B cell (primary cell): ENCODE measurements at regions not wholly inside any gene's neighbourhood (a gene's known extent, or its start where the extent isn't known, plus 50 kb on each side); places are given as distances from the start of the nearest gene placed in this dataset.

Source experiments
- ATAC-seq: fragments of 200-7000 bp; cut with Tn5 transposase; one replicate; pipeline ENCODE4 v1.10.0; 2021; ENCODE audit warnings: low read depth, mild to moderate bottlenecking, moderate number of reproducible peaks, moderate library complexity
- CTCF ChIA-PET: fragments of 350-600 bp; sonication (Branson Sonifier 250); formaldehyde crosslinking; loops from one replicate; lab custom pipeline; 2021; ENCODE audit warnings: antibody characterized with exemption, inconsistent platforms; lab: Charles Lee
- POLR2A ChIA-PET: fragments of 350-600 bp; sonication (Branson Sonifier 250); formaldehyde crosslinking; loops from one replicate; lab custom pipeline; 2021; ENCODE audit warnings: antibody characterized with exemption; lab: Charles Lee
- DNase-seq: peaks from one replicate; pipeline ENCODE4 v3.0.0; 2013
- H2AFZ ChIP-seq: 2 replicates; pipeline ENCODE4 v1.6.1; 2012; ENCODE audit warnings: mild to moderate bottlenecking, low read depth, low read length; ENCODE audit not compliant: insufficient read depth, poor library complexity, severe bottlenecking
- H3K27ac ChIP-seq, 2 donors: 1 replicate in 1 of 2; 2 replicates in 1 of 2; pipeline ENCODE4 v1.5.1; 2012 to 2013; ENCODE audit warnings: low read length in 2 of 2, mild to moderate bottlenecking in 2 of 2, moderate library complexity in 1 of 2
- H3K27me3 ChIP-seq, 4 experiments: fragments of 200-600 bp in 1 of 4; sonication (generic) in 1 of 4; replicated peaks in 1 of 4; 1 replicate in 2 of 4; 2 replicates in 2 of 4; pipeline versions ENCODE4 v1.6.1 to v1.7.0; 2013 to 2016; ENCODE audit warnings: low read length in 3 of 4, mild to moderate bottlenecking in 2 of 4, mixed read lengths in 1 of 4, moderate library complexity in 1 of 4; ENCODE audit not compliant: insufficient read depth in 4 of 4, control insufficient read depth in 3 of 4; ENCODE audit errors: control extremely low read depth in 1 of 4
- H3K36me3 ChIP-seq, 2 experiments: replicated peaks in 1 of 2; 1 replicate in 1 of 2; 2 replicates in 1 of 2; pipeline versions ENCODE4 v1.6.1 to v1.7.1; 2013; ENCODE audit warnings: low read length in 1 of 2; ENCODE audit not compliant: insufficient read depth in 2 of 2, control insufficient read depth in 1 of 2; ENCODE audit errors: control extremely low read depth in 1 of 2, extremely low read depth in 1 of 2
- H3K4me1 ChIP-seq, 2 donors: fragments of 200-600 bp in 1 of 2; sonication (generic) in 1 of 2; 1 replicate in 1 of 2; 2 replicates in 1 of 2; pipeline versions ENCODE4 v1.5.1 to v1.6.1; 2013 to 2017; ENCODE audit warnings: low read length in 2 of 2; ENCODE audit not compliant: control insufficient read depth in 2 of 2, insufficient read depth in 2 of 2
- H3K4me2 ChIP-seq: replicated peaks from 2 replicates; pipeline ENCODE3; 2012; ENCODE audit warnings: mild to moderate bottlenecking, low read depth, low read length; ENCODE audit not compliant: poor library complexity, severe bottlenecking
- H3K4me3 ChIP-seq, 5 experiments: fragments of 200-600 bp in 1 of 5; sonication (generic) in 1 of 5; 1 replicate in 3 of 5; 2 replicates in 2 of 5; pipeline versions ENCODE4 v1.5.1 to v1.7.0; 2011 to 2016; ENCODE audit warnings: low read length in 4 of 5, mild to moderate bottlenecking in 4 of 5, low read depth in 2 of 5, control low read depth in 1 of 5, moderate library complexity in 1 of 5; ENCODE audit not compliant: insufficient read depth in 1 of 5; ENCODE audit errors: control extremely low read depth in 1 of 5, extremely low read depth in 1 of 5
- H3K79me2 ChIP-seq: fragments of 200-600 bp; sonication (generic); one replicate; pipeline ENCODE4 v1.6.0; 2016; ENCODE audit warnings: low read length; ENCODE audit not compliant: control insufficient read depth, insufficient read depth
- H3K9ac ChIP-seq: fragments of 200-600 bp; sonication (generic); 2 replicates; pipeline ENCODE4 v1.6.1; 2017; ENCODE audit warnings: mild to moderate bottlenecking, low read length, moderate library complexity
- H3K9me3 ChIP-seq, 3 donors: one replicate each; pipeline versions ENCODE4 v1.6.1 to v1.7.1; 2013; ENCODE audit warnings: low read length in 2 of 3; ENCODE audit not compliant: control insufficient read depth in 2 of 3, insufficient read depth in 1 of 3; ENCODE audit errors: control extremely low read depth in 1 of 3
- H4K20me1 ChIP-seq: 2 replicates; pipeline ENCODE4 v1.6.0; 2012; ENCODE audit warnings: mild to moderate bottlenecking, low read length; ENCODE audit not compliant: insufficient read depth, control insufficient read depth, poor library complexity, severe bottlenecking
- H3K27ac Mint-ChIP-seq: one replicate; pipeline ENCODE4 v1.8.0; 2021; ENCODE audit warnings: mixed read lengths
- H3K27me3 Mint-ChIP-seq: one replicate; pipeline ENCODE4 v1.8.0; 2021; ENCODE audit warnings: mixed read lengths
- H3K4me1 Mint-ChIP-seq: one replicate; pipeline ENCODE4 v1.8.0; 2021; ENCODE audit warnings: mixed read lengths
- H3K4me3 Mint-ChIP-seq: one replicate; pipeline ENCODE4 v1.8.0; 2021; ENCODE audit warnings: mixed read lengths
- H3K9me3 Mint-ChIP-seq: one replicate; pipeline ENCODE4 v1.8.0; 2022; ENCODE audit warnings: mixed read lengths; ENCODE audit not compliant: insufficient read depth
- EZH2 ChIP-seq: IDR thresholded peaks from 2 replicates; pipeline ENCODE4 v1.6.1; 2012; ENCODE audit warnings: borderline replicate concordance, low read depth, mild to moderate bottlenecking, moderate library complexity, low read length; ENCODE audit not compliant: insufficient read depth, poor library complexity, severe bottlenecking
- WGBS: methylation state at CpG from one replicate; pipeline ENCODE4 v1.1.5; 2013; ENCODE audit warnings: missing lambda C conversion rate; ENCODE audit not compliant: insufficient coverage; 5-methylcytosine and 5-hydroxymethylcytosine counted together
- intact Hi-C: fragments of 100-400 bp; cut with micrococcal nuclease; formaldehyde crosslinking; loops from one replicate; pipeline ENCODE4 v1.10.0; 2022
- TF ChIP-seq, protein P1 (sequence below): fragments of 200-600 bp; IDR thresholded peaks from one replicate; pipeline ENCODE4 v1.8.0; 2022; ENCODE audit warnings: antibody characterized with exemption, mild to moderate bottlenecking

DNA sequence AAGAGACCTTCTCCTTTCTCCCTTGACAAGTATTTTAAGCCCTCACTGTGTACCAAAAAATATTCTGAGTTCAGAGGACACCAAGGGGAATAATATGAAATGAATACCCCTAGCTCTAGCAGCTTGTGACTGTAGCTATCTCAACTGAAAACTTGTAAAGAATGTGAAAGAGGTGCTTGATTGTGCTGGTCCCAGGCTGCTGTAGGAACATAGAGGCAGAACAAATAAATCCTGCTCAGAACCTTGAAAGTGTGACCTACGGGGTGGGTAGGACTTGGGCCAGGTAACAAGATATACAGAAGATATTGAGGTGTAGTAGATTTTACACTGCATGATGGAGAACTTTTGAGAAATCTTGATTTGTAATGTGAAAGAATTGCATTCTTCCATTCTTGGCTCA, 606.8 kb downstream of the TOX3 start:
- intact Hi-C loops: no loop called here
- Mint-ChIP-seq H3K4me1 (no peaks in the 10 kb centered on the region), H3K4me3 (no peak overlapping the region), H3K27ac (no peak overlapping the region), H3K9me3 (peaks cover 5% of the 10 kb centered on the region), H3K27me3 (no peaks in the 10 kb centered on the region)
- POLR2A ChIA-PET: no interaction called here
- 58% methylated on average over 1 of the region's 1 CpG for WGBS
- DNase-seq: no peak
- no peaks in the 10 kb centered on the region for H3K4me1 ChIP-seq
- ATAC-seq: no peak
- H3K79me2 ChIP-seq: no peaks in the 10 kb centered on the region
- H3K27ac ChIP-seq: no peak overlapping the region
- CTCF ChIA-PET: no interaction called here
- TF ChIP-seq, protein P1, sequence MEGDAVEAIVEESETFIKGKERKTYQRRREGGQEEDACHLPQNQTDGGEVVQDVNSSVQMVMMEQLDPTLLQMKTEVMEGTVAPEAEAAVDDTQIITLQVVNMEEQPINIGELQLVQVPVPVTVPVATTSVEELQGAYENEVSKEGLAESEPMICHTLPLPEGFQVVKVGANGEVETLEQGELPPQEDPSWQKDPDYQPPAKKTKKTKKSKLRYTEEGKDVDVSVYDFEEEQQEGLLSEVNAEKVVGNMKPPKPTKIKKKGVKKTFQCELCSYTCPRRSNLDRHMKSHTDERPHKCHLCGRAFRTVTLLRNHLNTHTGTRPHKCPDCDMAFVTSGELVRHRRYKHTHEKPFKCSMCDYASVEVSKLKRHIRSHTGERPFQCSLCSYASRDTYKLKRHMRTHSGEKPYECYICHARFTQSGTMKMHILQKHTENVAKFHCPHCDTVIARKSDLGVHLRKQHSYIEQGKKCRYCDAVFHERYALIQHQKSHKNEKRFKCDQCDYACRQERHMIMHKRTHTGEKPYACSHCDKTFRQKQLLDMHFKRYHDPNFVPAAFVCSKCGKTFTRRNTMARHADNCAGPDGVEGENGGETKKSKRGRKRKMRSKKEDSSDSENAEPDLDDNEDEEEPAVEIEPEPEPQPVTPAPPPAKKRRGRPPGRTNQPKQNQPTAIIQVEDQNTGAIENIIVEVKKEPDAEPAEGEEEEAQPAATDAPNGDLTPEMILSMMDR: no peak
- no peak for TF ChIP-seq EZH2
- H3K9me3 ChIP-seq: peaks cover 0 to 6% (median 0%) of the 10 kb centered on the region in 3 donors
- H3K27me3 ChIP-seq: no peaks in the 10 kb centered on the region
- H3K9ac ChIP-seq: no peak overlapping the region
- no peak overlapping the region for H3K4me3 ChIP-seq
- no peaks in the 10 kb centered on the region for H4K20me1 ChIP-seq
- no peak overlapping the region for H2AFZ ChIP-seq
- no peaks in the 10 kb centered on the region for H3K36me3 ChIP-seq
- no peak overlapping the region for H3K4me2 ChIP-seq

DNA sequence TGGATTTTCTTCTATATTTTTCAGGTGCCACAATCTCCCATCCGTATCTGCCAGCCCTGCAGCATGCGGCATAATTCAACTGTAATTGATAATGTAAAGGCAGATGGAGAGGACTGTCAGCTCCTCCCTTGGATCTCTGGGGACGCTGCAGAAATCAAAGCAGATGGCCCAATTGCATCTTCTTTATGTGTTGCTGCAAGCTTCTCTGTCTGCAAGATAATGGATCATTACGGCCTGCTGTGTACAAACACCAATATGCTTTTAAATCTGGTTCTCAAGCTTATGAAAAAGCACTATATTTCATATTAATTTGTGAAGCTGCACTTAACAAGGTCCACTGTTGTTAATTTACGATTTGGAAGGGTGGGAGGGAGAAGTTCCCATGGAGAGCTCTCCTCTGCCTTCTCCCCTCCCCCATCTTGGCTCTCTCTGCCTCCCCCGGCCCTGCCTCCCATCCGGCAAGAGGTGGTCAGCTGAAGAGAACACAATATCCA, 607.5 kb downstream of the TOX3 start:
- Histone ChIP-seq H3K9me3 (peaks cover 0 to 6% (median 0%) of the 10 kb centered on the region in 3 donors), H3K4me1 (no peaks in the 10 kb centered on the region), H3K4me2 (no peak overlapping the region), H3K79me2 (no peaks in the 10 kb centered on the region), H3K9ac (no peak overlapping the region), H3K4me3 (no peak overlapping the region), H4K20me1 (no peaks in the 10 kb centered on the region), H3K27ac (no peak overlapping the region), H2AFZ (no peak overlapping the region), H3K36me3 (no peaks in the 10 kb centered on the region), H3K27me3 (no peaks in the 10 kb centered on the region)
- CTCF ChIA-PET: no interaction called here
- no peak for TF ChIP-seq EZH2
- POLR2A ChIA-PET: no interaction called here
- intact Hi-C loops: no loop called here
- H3K27me3 Mint-ChIP-seq: no peaks in the 10 kb centered on the region
- whole genome bisulfite sequencing: 51% methylated on average over 3 of the region's 7 CpGs
- no peaks in the 10 kb centered on the region for H3K4me1 Mint-ChIP-seq
- DNase-seq (no peak), ATAC-seq (no peak)
- H3K4me3 Mint-ChIP-seq: no peak overlapping the region
- H3K27ac Mint-ChIP-seq: no peak overlapping the region
- H3K9me3 Mint-ChIP-seq: peaks cover 5% of the 10 kb centered on the region
